HG02884 (cell line): ENCODE measurements at regions not wholly inside any gene's neighbourhood (a gene's known extent, or its start where the extent isn't known, plus 50 kb on each side); places are given as distances from the start of the nearest gene placed in this dataset.
"Not testable (repeated sequence)": the region's sequence is repeated elsewhere in the genome, so short reads cannot be mapped to it uniquely, and the experiment has no call there.

Experiments used
- ATAC-seq: cut with Tn5 transposase; IDR thresholded peaks from one replicate; pipeline ENCODE4 v1.9.1; 2021; ENCODE audit warnings: mild to moderate bottlenecking, moderate library complexity; ENCODE audit not compliant: unreplicated experiment

GRCh38 chr4:4670869-4671268 lies 129.0 kb upstream of the STX18 start:
- no peak for ATAC-seq

DNA sequence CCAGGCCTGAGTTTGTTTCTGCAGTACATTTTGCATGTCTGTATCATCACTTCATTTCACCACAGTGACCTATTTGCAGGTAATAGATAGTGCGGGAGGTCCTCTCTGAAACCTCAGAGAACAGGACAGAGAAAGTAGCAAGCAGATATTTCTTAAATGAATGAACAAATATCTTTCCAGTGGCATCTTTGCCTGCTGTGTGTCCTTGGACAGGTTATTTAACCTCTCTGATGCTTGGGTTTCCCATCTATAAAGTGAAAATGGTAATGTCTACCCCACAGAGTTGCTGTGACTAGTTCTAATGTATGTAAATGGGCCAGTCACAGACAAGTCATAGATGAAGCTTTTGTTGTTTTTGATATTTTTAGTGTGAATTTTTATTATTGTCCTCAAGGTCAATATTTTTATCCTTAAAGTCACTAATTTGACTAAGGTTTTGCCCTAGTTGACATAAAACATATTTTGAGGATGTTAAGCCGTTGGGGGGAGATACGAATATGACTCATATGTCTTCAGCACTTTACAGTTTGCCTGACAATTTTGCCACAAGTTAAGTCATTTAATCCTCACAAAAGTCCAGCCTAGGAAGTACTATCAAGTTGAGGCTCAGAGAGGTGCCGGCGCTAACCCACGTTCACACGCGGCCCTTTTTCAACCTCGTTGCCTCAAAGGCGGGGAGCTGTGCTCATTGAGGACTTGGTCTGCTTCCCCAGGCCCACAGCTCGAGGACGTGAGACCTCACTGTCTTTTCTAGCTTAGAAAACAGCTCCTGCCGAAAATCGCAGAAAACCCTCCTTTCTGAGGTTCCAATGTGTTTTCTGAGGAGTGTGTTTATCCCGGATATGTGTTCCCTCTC lies 126.7 kb upstream of the STX18 start:
- ATAC-seq = no peak

DNA sequence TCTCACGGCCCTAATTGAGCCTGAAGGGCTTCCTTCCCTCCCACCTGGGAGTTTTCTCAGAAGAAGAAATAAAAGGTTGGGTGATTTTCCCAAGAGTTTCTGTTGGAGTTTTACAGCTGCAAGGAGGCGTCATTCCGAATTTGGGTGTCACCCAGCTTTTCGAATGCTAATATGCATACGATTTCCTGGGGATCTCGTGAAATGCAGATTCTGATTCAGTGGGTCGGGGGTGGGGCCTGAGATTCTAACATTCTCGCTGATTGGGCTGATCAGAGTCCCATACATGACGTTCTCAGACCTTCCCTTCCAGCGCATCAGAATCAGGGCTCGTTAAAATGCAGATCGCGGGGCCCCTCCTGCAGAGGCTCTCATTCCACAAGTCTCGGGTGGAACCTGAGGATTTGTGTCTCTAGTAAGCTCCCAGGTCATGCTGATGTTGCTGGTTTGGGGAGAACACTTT lies 125.8 kb upstream of the STX18 start:
- no peak for ATAC-seq

DNA sequence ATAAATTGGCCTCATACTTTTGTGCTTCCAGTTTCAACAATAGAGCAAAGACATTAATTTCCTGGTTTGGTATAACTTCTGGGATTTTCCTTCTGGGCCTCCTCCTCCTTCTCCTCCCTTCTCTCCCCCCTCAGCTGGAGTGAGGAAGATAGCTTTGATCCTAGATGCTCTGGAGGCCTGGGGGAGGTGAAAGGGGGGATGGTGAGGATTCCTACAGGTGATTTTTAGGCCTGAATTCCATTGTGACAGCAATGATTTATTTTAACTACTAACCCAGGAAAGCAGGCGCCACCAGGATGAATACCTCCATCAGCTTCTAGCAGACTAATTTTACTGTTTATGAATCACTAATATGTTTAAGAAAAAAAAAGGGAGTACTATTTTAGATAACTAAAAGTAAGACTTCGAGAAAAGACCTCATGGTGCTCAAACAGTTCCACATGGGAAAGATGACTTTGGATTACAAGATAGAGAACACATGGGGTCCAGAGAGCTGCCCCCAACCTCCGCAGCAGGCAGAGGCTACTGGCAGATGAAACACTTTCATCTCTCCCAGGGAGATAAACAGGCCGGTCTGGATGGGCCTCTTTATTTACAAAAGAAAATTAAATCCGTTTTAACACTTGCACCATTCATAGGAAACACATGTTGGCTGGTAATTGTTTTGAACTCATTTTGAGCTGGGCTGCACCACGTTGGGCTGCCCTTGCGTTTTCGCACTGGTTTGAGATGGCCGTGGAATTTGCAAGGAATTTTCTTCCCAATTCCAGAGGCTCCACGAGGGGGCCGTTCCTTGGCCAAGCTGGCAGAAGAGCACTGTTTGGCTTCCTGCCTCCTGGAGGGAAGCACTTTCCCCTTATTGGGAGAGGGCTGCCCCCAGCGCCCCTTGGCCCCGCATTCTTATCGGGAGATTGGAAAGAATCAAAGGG lies 125.1 kb upstream of the STX18 start:
- ATAC-seq = no peak

- no peak for ATAC-seq
Observed at GRCh38 chr4:4666187-4666586, 124.3 kb upstream of the STX18 start.

DNA sequence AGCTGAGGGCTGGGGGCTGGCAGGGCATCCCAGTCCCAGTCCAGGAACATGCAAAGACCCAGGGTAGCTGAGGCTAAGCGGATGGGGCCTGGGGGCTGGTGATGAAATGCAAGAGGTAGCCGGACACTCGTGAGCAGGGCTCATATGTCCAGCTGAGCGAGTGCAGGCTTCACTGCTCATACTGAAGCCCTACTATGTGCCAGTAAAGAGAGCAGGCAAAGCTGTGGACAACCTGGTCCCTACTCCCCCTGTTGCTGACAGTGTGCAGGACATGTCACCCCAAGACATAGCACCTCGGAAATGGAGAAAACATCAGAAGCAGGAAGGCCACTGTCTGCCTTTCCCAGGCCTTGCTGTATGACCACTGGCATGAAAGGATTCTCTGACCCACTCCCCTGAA lies 122.4 kb upstream of the STX18 start:
- no peak for ATAC-seq

DNA sequence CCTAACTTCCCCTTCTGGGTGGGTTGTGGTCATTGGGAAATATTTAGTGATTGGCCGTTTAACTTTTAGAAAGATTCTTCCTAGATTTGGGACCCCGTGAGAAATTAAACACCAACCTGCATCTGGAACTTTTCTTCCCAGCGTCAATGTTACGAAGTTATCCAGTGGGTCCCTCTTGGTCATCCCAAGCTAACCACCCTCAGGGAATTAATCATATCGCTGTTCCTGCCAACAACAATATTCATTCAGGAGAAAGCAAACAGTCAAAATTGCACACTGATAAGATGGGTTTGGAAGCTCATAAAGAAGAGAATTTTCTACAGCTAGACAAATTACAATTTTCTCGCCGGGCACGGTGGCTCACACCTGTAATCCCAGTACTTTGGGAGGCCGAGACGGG lies 121.2 kb upstream of the STX18 start:
- no peak for ATAC-seq

GRCh38 chr4:4662230-4662629 lies 120.4 kb upstream of the STX18 start:
- ATAC-seq = no peak

- no peak for ATAC-seq
Observed at GRCh38 chr4:4659871-4660651, 118.2 kb upstream of the STX18 start.

GRCh38 chr4:4658052-4658451 lies 116.2 kb upstream of the STX18 start:
- no peak for ATAC-seq

DNA sequence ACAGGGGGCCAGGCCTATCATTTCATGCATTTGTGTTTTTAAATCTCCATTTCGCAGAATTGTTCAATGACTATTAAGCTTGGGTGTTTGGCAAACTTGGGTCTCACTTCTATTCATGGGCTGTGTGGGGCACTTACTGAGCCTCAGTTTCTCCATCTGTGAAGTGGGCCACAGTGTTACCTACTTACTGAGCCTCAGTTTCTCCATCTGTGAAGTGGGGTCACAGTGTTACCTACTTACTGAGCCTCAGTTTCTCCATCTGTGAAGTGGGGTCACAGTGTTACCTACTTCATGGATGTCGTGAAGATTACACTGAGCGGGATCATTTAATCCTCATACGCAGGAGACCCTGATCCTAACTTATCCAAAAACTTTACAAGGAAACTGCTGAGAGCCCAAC lies 115.1 kb upstream of the STX18 start:
- ATAC-seq = no peak

DNA sequence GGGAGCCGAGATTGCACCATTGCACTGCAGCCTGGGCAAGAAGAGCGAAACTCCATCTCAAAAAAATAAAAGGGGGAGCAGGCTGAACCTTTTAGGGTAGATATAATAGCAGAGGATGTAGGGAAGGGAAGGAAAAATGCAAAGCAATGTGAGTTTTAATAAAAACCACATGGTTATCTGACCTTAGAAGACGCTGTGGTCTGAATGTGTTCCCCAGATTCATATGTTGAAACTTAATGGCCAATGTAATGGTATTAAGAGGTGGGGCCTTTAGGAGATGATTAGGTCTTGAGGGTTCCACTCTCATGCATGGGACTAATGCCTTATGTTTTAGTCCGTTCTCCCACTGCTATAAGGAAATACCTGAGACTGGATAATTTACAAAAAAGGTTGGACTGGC lies 114.1 kb upstream of the STX18 start:
- ATAC-seq = no peak

DNA sequence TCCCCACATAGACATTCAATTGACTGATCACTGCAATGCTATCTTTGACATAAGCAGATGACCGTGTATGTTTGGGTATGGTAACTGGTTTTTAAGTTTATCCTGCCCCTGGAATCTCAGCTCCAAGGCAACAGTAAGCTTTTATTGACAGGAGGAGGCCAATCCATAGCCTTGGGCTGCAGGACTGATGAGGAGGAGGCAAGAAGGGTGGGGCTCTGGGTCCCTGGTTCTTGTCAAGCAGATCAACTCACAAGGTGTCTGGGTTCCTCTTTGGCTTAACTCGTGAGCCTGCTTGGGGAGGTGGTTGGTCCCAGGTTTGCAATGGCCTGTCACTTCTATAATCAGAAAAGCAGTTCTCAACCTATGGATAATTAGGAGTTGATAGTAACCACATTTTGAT lies 113.2 kb upstream of the STX18 start:
- ATAC-seq = no peak

DNA sequence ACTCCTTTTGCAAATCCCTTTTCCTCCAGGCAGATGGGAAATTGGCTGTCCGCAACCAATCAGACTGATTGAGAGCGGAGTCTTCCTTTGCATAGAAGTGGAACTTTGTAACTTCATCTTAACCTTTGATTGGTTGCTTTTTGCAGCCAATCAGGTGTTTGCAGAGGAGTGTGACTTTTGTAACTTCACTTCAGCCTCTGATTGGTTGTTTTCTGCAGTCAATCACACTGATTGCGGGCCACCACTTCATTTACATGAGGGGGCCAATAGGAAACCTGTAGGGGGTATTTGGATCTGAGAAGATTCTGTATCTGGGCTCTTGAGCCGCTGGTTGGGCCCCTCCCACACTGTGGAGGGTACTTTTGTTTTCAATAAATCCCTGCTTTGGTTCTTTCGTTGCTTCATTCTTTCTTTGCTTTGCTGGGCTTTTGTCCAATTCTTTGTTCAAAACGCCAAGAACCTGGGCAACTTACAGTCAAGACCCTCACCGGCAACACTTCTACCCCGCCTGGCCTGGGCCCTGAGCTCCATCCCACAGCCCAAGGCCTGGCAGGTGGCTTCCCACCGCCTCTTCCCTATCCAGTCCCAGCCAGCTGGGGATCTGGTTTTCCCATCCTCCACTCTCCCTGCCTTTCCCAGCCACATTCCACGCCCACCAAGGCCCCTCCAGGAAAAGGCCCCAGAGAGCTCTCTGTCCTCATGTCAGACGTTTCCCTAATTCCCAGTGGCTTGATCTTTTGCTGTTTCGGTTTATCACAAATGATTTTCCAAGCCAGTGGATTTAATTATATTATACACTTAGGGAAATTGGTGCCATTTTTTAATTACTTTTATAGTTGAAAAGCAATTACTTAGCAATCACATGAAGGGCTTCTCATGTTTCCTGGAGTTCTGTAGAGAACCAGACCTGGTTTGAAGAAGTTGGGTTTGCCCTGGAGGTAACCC lies 110.2 kb upstream of the STX18 start:
- no peak for ATAC-seq

GRCh38 chr4:4647041-4647440 lies 105.2 kb upstream of the STX18 start:
- no peak for ATAC-seq

DNA sequence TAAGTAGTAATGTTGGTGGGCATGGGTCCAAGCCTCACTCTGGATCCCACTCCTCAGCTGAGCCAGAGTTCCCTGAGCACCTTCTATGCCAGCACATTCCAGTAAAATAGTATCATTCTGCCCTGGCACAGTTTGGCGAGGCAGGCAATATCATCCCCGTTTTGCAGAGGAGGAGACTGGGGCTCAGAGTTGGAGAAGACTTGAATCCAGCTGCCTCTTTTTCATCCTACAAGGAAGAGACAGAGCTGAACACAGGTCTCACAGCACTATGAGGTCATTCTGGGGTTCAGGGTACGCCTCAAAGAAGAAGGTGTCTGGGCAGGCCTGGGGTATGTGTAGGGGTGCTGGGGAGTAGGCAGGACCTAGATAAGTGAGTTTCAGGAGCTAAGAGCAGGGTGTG lies 103.9 kb upstream of the STX18 start:
- ATAC-seq = no peak

- ATAC-seq = not testable (repeated sequence)
Observed at GRCh38 chr4:4644277-4644676, 102.4 kb upstream of the STX18 start.

DNA sequence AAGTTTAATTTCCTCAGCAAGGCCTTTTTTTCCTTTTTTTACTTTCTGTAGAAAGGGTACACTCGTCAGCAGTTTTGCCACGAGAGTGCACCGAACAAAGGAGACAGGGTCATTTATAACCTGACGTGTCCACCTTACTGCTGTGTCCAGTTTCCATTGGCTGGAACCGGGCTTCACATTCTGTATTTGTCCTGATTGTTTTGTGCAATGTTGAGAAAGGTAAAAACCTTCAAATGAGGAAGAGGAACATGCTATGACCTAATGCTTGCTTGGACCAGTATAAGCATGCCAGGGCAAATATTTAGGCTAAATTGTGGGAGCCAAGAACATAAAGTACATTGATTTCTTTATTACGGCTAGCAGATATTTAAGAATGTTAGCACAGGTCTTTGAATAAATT lies 101.9 kb upstream of the STX18 start:
- ATAC-seq = not testable (repeated sequence)

DNA sequence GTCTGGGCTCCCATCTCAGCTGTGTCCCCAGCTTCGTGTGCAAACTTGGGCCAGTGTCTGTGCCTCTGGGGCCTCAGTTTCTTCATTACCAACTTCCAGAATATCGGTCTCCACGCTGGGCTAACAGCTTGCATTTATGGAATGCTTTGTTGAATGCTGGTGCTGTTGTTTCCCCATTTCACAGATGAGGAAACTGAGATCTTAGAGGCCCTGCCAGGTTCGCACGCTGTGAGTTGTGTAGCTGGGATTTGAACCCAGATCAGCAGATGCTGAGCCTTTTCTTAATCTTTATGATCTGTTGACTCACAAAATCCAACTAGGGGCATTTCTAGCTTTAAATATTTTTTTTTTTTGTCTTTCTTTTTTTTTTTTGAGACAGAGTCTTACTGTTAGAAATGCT lies 101.5 kb upstream of the STX18 start:
- no peak for ATAC-seq

DNA sequence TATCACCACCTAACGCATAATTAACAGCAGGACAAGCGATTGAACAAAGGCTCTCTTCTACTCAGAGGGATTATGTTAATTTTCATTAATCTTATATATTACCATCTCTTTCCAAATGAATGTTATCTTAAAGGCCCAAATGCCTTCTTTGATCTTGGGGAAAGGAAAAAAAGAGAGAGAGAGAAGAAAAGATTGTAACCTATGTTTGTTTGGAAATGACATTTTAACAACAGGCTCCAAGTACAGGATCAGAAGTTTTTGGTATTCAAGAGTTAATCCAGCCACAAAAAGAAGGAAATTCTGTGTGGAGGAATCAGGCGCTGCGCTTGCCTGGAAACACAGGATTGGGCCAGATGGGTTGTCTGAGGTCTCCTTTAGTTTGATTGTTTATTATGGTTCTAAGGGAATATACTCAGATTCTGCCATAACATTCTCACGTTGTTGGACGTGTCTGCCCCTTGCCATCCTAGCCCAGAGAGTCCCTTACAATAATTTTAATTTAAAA lies 100.7 kb upstream of the STX18 start:
- ATAC-seq = no peak
